SK-N-SH treated with all-trans-retinoic acid at 6 μM for 48 hours (cell line): ENCODE measurements at regions not wholly inside any gene's neighbourhood (a gene's known extent, or its start where the extent isn't known, plus 50 kb on each side); places are given as distances from the start of the nearest gene placed in this dataset.

Experiments used
- BACH2 ChIP-seq: fragments of 250-450 bp; sonication (Bioruptor Pico); IDR thresholded peaks from 2 replicates; pipeline ENCODE4 v1.9.0; 2021; ENCODE audit warnings: mild to moderate bottlenecking, borderline replicate concordance
- ESRRG ChIP-seq: fragments of 250-450 bp; sonication (Bioruptor Pico); IDR thresholded peaks from 2 replicates; pipeline ENCODE4 v1.6.1; 2021; ENCODE audit warnings: mild to moderate bottlenecking
- GLIS3 ChIP-seq: fragments of 250-450 bp; sonication (Bioruptor Pico); IDR thresholded peaks from 2 replicates; pipeline ENCODE4 v1.5.0; 2020; ENCODE audit warnings: mild to moderate bottlenecking, moderate library complexity
- ISL1 ChIP-seq: fragments of 250-450 bp; sonication (Bioruptor Pico); IDR thresholded peaks from 2 replicates; pipeline ENCODE4 v2.1.2; 2022; ENCODE audit warnings: mild to moderate bottlenecking, moderate library complexity
- PATZ1 ChIP-seq: fragments of 250-450 bp; sonication (Bioruptor Pico); IDR thresholded peaks from 2 replicates; pipeline ENCODE4 v1.8.0; 2020; ENCODE audit warnings: mild to moderate bottlenecking, moderate library complexity, borderline replicate concordance
- RARB ChIP-seq: fragments of 250-450 bp; sonication (Bioruptor Pico); IDR thresholded peaks from 2 replicates; pipeline ENCODE4 v1.8.0; 2021; ENCODE audit warnings: mild to moderate bottlenecking, moderate library complexity
- TCF4 ChIP-seq: fragments of 250-450 bp; sonication (Bioruptor Pico); IDR thresholded peaks from 2 replicates; pipeline ENCODE4 v1.8.0; 2021; ENCODE audit warnings: mild to moderate bottlenecking, moderate library complexity, borderline replicate concordance
- TOX ChIP-seq: fragments of 250-450 bp; sonication (Bioruptor Pico); IDR thresholded peaks from 2 replicates; pipeline ENCODE4 v1.8.0; 2021; ENCODE audit warnings: mild to moderate bottlenecking, moderate library complexity, borderline replicate concordance
- TSHZ2 ChIP-seq: fragments of 250-450 bp; sonication (Bioruptor Pico); IDR thresholded peaks from 2 replicates; pipeline ENCODE4 v1.5.0; 2020; ENCODE audit warnings: mild to moderate bottlenecking, moderate library complexity
- ZFP3 ChIP-seq: fragments of 250-450 bp; sonication (Bioruptor Pico); IDR thresholded peaks from 2 replicates; pipeline ENCODE4 v1.5.0; 2020; ENCODE audit warnings: mild to moderate bottlenecking, moderate library complexity
- ZNF565 ChIP-seq: fragments of 450-650 bp; formaldehyde crosslinking; conservative IDR thresholded peaks from 2 replicates; pipeline ENCODE4 v1.5.0; 2020; ENCODE audit warnings: low read depth, mild to moderate bottlenecking, moderate library complexity
- ZNF70 ChIP-seq: fragments of 450-650 bp; formaldehyde crosslinking; IDR thresholded peaks from 2 replicates; pipeline ENCODE4 v1.5.0; 2020; ENCODE audit warnings: mild to moderate bottlenecking, moderate library complexity
- TF ChIP-seq, protein P1 (sequence below): fragments of 250-450 bp; sonication (Bioruptor Pico); IDR thresholded peaks from 2 replicates; pipeline ENCODE4 v1.5.1; 2020; ENCODE audit warnings: low read depth, mild to moderate bottlenecking, moderate library complexity
- TF ChIP-seq, protein P2 (sequence below): fragments of 250-450 bp; sonication (Bioruptor Pico); IDR thresholded peaks from 2 replicates; pipeline ENCODE4 v1.8.0; 2021; ENCODE audit warnings: low read depth, mild to moderate bottlenecking, moderate library complexity, borderline replicate concordance

GRCh38 chr3:17795280-17795679 lies 52.8 kb upstream of the TBC1D5 start:
- no peak for TF ChIP-seq ZNF565
- TF ChIP-seq RARB (CRISPR knock-in tag), result no peak
- TF ChIP-seq TOX (CRISPR knock-in tag), result no peak
- no peak for TF ChIP-seq GLIS3 (CRISPR knock-in tag)
- TF ChIP-seq BACH2 (CRISPR knock-in tag), result no peak
- TF ChIP-seq, protein P1, sequence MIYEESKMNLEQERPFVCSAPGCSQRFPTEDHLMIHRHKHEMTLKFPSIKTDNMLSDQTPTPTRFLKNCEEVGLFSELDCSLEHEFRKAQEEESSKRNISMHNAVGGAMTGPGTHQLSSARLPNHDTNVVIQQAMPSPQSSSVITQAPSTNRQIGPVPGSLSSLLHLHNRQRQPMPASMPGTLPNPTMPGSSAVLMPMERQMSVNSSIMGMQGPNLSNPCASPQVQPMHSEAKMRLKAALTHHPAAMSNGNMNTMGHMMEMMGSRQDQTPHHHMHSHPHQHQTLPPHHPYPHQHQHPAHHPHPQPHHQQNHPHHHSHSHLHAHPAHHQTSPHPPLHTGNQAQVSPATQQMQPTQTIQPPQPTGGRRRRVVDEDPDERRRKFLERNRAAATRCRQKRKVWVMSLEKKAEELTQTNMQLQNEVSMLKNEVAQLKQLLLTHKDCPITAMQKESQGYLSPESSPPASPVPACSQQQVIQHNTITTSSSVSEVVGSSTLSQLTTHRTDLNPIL (CRISPR knock-in tag), result no peak
- TF ChIP-seq ISL1 (CRISPR knock-in tag), result peak; percentile 16; the same call in 1 of the 2 replicates
- TF ChIP-seq ZFP3 (CRISPR knock-in tag), result no peak
- TF ChIP-seq PATZ1 (CRISPR knock-in tag), result no peak
- peak; percentile 99 for TF ChIP-seq TCF4 (CRISPR knock-in tag)
- peak; percentile 88 for TF ChIP-seq TSHZ2 (CRISPR knock-in tag)
- TF ChIP-seq ZNF70, result no peak; the same call in 1 of the 2 replicates
- TF ChIP-seq, protein P2, sequence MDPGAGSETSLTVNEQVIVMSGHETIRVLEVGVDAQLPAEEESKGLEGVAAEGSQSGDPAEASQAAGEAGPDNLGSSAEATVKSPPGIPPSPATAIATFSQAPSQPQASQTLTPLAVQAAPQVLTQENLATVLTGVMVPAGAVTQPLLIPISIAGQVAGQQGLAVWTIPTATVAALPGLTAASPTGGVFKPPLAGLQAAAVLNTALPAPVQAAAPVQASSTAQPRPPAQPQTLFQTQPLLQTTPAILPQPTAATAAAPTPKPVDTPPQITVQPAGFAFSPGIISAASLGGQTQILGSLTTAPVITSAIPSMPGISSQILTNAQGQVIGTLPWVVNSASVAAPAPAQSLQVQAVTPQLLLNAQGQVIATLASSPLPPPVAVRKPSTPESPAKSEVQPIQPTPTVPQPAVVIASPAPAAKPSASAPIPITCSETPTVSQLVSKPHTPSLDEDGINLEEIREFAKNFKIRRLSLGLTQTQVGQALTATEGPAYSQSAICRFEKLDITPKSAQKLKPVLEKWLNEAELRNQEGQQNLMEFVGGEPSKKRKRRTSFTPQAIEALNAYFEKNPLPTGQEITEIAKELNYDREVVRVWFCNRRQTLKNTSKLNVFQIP (CRISPR knock-in tag), result no peak; the same call in 1 of the 2 replicates
- TF ChIP-seq ESRRG (CRISPR knock-in tag), result no peak
